HG02610 (cell line): ENCODE measurements at regions not wholly inside any gene's neighbourhood (a gene's known extent, or its start where the extent isn't known, plus 50 kb on each side); places are given as distances from the start of the nearest gene placed in this dataset.

Source experiments
- ATAC-seq: cut with Tn5 transposase; IDR thresholded peaks from one replicate; pipeline ENCODE4 v1.9.1; 2021; ENCODE audit warnings: mild to moderate bottlenecking, moderate library complexity; ENCODE audit not compliant: unreplicated experiment

GRCh38 chr7:15938115-15938514 is 251.6 kb upstream of the MEOX2 start:
- ATAC-seq = no peak

- ATAC-seq = no peak
Measured at GRCh38 chr7:15937571-15937970, 251.1 kb upstream of the MEOX2 start.

GRCh38 chr7:15936991-15937390 is 250.5 kb upstream of the MEOX2 start:
- ATAC-seq = no peak

GRCh38 chr7:15932318-15932717 is 245.8 kb upstream of the MEOX2 start:
- ATAC-seq = no peak

GRCh38 chr7:15929411-15929810 is 242.9 kb upstream of the MEOX2 start:
- no peak for ATAC-seq

GRCh38 chr7:15925608-15926007 is 239.1 kb upstream of the MEOX2 start:
- peak; percentile 99 for ATAC-seq

GRCh38 chr7:15924910-15925309 is 238.4 kb upstream of the MEOX2 start:
- no peak for ATAC-seq

GRCh38 chr7:15922002-15922401 is 235.5 kb upstream of the MEOX2 start:
- ATAC-seq = no peak

- no peak for ATAC-seq
Measured at GRCh38 chr7:15921576-15921975, 235.1 kb upstream of the MEOX2 start.

GRCh38 chr7:15920953-15921352 is 234.5 kb upstream of the MEOX2 start:
- no peak for ATAC-seq

- no peak for ATAC-seq
Measured at GRCh38 chr7:15916681-15917380, 230.3 kb upstream of the MEOX2 start.

GRCh38 chr7:15915686-15916293 is 229.3 kb upstream of the MEOX2 start:
- no peak for ATAC-seq

- no peak for ATAC-seq
Measured at GRCh38 chr7:15914611-15915010, 228.1 kb upstream of the MEOX2 start.

GRCh38 chr7:15906436-15906835 is 220.0 kb upstream of the MEOX2 start:
- ATAC-seq = no peak

GRCh38 chr7:15905251-15906040 is 219.0 kb upstream of the MEOX2 start:
- ATAC-seq = no peak

- ATAC-seq = no peak
Measured at GRCh38 chr7:15891151-15891881, 204.8 kb upstream of the MEOX2 start.

- no peak for ATAC-seq
Measured at GRCh38 chr7:15889507-15889906, 203.0 kb upstream of the MEOX2 start.

GRCh38 chr7:15888090-15888489 is 201.6 kb upstream of the MEOX2 start:
- no peak for ATAC-seq

- no peak for ATAC-seq
Measured at GRCh38 chr7:15886626-15887025, 200.1 kb upstream of the MEOX2 start.

- no peak for ATAC-seq
Measured at GRCh38 chr7:15885678-15886077, 199.2 kb upstream of the MEOX2 start.

GRCh38 chr7:15874774-15875173 is 188.3 kb upstream of the MEOX2 start:
- ATAC-seq = no peak
